Left ventricle myocardium superior (tissue), 1 donor: ENCODE measurements at regions not wholly inside any gene's neighbourhood (a gene's known extent, or its start where the extent isn't known, plus 50 kb on each side); places are given as distances from the start of the nearest gene placed in this dataset.
"Not testable (repeated sequence)": the region's sequence is repeated elsewhere in the genome, so short reads cannot be mapped to it uniquely, and the experiment has no call there.

Source experiments
- ATAC-seq: fragments of 200-7000 bp; cut with Tn5 transposase; one replicate; pipeline ENCODE4 v1.9.1; 2020; ENCODE audit warnings: mild to moderate bottlenecking, moderate library complexity
- DNase-seq: peaks from one replicate; pipeline ENCODE4 v3.0.0-alpha.2; 2020
- intact Hi-C: fragments of 100-400 bp; cut with micrococcal nuclease; formaldehyde crosslinking; loops from one replicate; pipeline ENCODE4 v1.11.0; 2022
- donor health status: DM: no; HTN: yes; CAD: no; lungs with severe emphysema.

DNA sequence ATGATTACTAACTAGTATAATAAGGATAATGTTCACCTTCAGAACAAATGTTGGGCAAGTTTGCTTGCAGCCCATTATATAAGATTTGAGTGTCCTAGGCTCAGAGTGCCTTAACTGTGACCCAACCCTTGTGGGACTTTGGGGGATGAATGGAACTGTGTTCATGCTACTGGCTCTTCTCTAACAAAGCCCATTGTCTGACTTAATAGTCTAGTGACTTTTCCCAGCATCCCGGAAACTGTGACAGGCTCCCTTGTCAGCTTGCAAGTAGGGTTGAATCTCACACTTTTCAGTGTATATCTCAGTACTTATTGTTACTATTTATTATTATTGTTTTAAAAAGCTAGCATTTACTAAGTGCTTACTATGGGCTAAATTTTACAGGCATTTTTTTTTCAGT is 729.2 kb downstream of the PRIM2 start:
- intact Hi-C loops, ATAC-seq: not testable (repeated sequence)

DNA sequence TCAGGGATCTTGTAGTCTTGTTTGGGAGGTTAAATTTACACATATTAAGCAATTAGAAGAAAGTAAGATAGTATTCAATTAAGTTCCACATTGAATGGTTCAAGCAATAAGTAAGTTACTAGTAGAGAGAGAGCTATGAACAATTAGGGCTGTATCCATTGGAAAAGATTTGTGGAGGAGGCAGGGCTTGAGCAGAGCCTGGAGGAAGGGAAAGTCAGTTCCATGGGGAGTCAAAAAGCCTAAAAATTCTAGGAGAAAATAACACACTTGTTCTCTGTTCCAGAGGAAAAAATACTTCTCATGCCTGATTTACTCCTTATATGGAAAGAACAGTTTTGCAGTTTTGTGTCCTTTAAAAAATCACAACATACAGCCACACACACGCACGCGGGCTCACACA is 730.0 kb downstream of the PRIM2 start:
- peak; percentile 17 for ATAC-seq
- DNase-seq, intact Hi-C loops: not testable (repeated sequence)

More for the DNA sequence above, 729.2 kb downstream of the PRIM2 start:
- DNase-seq, result not testable (repeated sequence)

DNA sequence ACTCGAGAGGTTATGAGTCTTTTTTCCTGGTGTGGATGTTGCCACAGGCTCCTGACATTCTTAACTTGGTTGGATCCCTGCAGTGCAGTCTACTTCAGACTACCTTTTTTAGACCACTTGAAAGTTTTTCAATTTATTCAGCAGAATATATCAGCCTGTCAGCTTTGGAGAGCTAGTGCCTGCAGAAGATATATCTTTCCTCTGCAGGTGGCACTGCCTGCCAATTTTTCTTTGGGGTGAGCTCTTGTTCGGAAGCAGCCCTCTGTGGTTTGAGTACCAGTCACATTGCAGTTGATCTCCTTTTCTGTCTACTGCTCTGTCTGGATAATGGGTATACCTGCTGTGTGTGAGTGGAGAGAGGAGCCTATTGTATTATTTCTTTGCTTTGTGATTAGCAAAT is 730.4 kb downstream of the PRIM2 start:
- intact Hi-C loops, DNase-seq: not testable (repeated sequence)
- peak; percentile 36 for ATAC-seq

DNA sequence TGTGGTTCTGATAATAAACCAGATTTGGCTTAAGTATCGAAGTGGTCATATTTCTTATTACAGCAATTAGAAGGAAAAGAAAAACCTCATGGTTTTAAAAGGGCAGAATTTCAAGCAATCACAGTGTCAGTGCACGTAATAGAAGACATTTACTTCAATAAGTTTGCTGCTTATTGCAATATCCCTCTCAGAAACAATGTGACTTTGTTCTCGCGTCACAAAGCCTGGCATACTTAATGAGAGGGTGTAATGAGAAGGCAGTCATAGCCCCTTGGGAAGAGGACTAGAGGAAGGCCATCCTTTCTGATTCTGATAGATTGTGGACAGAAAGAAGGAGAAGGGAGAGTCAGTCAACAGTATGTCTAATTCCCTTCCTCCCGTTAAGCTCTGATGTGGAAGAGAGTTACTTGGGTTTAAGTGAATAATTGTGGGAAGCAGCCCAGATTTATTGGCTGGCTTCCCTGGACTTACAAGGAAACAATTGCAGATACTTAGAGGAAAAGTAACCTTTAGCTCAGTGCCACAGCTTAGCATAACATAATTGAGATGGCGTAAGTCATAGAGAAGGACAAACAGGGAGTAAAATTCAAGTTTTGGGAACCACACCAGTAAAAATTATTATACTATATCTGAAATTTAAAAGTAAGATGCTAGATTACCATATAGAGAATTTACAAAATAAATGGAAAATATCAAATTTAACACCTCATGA is 738.2 kb downstream of the PRIM2 start:
- intact Hi-C loops, DNase-seq: not testable (repeated sequence)
- peak; percentile 19 for ATAC-seq

DNA sequence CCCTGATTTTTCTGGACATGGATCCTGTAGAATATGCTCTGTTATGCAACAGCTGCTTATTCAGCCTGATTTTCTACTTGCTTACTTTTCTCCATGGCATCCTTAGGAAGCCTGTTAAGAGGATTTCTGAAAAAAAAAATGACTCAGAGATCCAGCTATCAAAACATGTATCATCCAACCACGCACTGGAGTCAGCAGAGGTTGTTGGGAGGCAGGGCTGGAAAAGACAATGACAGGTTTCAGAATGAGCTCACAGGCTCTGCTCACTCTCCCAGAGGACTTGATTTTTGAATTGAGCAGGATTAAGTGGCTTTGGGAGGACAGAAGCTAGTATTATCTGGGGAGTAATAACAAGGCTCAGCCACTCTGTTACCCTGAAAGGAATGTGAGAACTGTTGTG is 742.3 kb downstream of the PRIM2 start:
- ATAC-seq, result peak; percentile 73
- intact Hi-C loops, DNase-seq: not testable (repeated sequence)

DNA sequence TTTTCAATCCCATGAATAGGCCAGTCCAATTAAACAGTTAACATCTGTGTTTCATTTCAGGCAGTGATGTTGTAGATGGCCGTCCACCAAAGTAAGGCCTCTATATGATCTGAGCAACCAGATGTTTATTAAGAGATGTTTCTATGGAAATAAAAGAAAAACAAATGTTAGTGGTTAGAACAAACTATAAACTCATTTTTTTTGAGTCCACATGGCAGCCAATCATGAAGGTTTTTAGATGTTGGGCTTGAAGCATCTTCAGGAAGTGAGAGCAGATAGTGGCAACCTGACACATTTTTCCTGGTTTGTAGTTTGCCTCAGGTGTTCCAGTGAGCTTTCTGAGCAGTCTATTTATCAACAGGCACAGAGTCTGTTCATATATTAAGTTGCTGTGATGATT is 746.1 kb downstream of the PRIM2 start:
- DNase-seq, intact Hi-C loops, ATAC-seq: not testable (repeated sequence)

DNA sequence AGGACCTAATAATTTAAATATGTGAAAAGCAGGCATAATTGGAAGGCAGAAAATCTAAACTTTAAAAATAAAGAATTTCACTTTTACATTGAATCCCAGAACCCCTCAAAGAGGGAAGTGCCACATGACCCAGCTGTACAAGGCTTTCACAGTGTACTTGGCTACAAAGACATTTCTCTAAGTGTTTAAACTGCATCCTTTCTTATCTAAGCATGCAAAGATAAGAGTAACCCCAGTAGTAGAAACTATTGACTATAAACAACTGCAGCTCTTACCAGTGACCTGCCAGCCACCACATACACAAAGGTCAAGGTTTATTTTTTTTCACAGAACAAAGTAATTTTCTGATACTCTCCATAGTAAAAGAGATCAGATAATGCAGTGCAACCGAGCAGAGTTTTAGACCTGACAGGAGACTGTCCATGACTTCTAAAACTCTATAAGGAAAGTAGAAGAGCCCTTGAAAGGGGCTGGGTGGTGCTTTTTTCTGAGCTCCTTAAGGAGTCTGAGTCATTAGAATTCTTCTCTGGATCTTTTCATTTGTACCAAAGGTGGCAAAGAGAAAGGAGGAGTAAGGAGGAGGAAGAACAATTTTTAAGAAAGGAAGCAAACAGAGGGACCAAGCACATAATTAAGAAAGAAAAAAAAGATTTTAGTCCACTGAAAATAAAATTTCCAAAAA is 750.6 kb downstream of the PRIM2 start:
- ATAC-seq, intact Hi-C loops, DNase-seq: not testable (repeated sequence)

DNA sequence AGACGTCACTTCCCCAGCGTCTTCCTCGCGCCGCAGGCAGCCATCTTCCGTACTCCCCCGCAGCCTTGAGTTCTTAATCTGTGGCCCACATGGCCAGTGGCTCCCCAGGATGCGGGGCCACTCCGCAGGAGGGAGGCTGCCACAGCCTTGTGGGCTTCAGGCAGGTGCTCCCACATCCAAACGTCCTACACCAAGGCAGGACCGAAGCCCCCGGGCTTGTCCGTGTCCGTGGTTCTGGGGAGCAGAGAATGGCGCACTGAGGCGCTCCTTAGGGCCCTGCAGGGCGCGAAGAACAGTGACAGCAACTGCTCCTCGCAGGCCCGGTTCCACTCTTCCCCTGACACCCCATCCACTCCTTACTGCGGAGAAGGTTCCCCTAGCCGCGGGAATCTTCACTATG is 755.8 kb downstream of the PRIM2 start:
- DNase-seq (peak; percentile 12), ATAC-seq (no peak)

DNA sequence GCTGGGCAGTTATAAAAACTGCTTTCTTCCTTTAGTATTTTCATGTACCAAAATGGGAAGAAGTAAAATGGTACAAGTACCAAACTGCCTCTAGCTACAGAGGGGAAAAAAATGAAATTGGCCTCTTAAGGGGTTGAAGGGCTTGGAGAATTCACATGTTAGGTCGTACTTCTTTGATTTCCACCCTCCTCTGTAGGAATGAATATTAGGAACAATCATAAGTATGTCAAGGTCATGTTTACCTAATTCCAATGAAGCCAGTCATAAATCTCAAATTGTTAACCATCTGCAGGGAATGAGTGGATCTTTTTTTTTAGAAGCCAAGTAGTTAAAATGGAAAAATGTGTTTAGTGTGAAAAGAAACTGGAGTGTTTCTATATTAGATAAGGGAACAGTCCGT is 772.6 kb downstream of the PRIM2 start:
- ATAC-seq, intact Hi-C loops, DNase-seq: not testable (repeated sequence)

More for the DNA sequence above, 755.8 kb downstream of the PRIM2 start:
- intact Hi-C loops, result no loop called here

DNA sequence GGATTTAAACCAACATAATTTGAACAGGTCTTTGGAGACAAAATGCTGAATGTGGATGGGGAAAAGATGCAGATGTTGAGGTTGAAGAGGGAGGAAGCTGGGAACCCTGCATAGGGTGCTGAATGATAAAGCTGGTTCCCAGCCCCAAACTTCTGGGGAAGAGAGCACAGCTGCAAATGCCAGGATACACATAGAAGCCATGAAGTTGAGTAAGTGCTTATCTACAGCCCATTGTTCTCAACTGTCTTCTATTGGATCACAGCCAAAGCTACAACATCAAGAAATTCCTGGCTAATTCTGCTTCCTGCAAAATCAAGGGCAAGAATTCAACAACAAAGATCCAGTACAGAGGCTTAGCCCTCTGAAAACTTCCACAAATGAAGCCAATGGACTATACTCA is 779.8 kb downstream of the PRIM2 start:
- intact Hi-C loops, ATAC-seq, DNase-seq: not testable (repeated sequence)

DNA sequence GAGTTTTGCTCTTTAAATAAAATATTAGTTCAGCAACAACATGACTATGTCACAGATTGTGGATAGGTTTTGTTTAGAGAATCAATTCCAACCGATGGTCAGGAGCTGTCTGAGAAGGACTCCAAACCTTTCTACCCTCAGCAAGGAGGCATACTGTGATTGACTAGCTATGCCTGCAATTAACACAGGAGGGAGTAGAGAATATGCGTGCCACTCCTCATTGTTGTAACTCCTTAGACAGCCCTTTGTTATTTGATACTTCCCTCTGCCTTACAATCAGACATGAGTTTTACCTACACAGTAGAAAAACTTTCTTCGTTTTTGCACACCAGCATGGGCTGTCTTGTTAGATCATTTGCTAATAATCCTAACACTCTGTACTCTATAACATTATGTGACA is 796.5 kb downstream of the PRIM2 start:
- ATAC-seq, result no peak
- intact Hi-C loops, result no loop called here

DNA sequence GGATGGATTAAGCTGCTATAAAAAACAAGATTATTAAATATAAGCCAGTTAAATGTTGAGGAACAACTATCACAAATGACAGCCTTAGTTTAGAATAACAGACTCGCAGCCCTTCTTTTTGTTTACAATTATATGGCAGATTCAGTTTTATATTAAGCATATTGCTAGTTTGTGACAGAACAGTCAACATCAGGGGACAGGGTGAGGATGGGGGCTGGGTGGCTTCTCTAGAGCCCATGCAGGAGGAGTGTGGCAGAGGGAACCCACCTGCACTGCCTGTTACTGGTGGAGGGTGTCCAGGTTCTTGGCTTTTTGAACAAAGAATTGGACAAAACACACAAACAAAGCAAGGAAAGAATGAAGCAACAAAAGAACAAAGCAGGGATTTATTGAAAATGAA is 799.7 kb downstream of the PRIM2 start:
- intact Hi-C loops, ATAC-seq, DNase-seq: not testable (repeated sequence)

More for the DNA sequence above, 796.5 kb downstream of the PRIM2 start:
- DNase-seq, result no peak

DNA sequence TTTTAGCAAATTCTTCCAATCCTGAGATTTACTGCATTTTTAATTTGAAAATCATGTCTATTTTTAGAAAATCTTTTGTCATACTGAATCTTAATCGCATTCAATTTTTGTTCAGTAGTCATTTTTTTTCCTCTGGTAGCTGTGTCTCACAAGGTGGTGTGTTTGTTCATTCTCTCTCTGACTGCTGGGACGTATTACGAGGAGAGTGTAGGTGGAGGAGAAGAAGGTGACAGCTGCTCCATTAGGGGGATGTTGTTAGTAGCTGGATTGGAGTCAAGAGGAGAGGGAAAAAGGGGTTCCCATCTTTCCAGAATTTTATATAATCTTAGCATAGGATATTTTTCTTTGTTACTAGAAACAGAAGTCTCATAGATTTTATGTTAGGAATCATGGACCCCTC is 804.2 kb downstream of the PRIM2 start:
- intact Hi-C loops, ATAC-seq, DNase-seq: not testable (repeated sequence)

DNA sequence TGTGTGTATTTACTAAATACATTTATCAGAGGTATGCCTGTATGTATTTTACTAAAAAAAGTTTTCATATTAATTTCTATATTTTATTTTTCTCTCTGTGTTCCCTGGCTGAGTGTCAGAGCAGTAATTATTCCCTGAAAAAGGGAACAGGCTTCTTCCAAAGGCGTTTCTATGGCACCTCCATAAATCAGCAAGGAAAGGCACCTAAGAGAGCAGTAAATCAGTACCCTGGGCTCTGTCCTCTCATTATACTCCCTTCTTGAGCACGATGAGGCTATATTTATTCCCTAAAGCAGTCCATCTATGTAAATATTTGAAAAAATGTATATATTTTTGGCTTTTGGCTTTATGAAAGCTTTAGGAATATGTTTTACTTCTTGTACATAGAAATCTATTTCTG is 806.3 kb downstream of the PRIM2 start:
- ATAC-seq, intact Hi-C loops, DNase-seq: not testable (repeated sequence)

DNA sequence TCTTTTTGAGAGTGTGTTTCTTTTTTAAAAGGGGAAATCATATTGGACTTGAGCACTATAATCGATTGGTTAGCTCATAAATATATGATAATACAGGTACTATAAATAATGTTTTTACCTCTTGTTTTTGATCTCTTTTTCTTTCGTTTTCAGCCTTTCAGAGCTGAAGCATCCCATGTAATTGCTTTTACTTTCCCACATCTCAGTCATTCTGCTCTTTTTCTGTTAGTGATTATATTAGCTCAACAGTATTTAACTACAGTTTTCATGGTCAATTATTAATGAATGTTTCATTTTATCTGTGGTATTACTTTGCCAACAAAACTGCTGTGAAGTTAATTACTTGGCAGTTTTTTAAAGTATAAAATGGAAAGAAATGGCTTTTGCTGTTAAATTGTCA is 811.1 kb downstream of the PRIM2 start:
- not testable (repeated sequence) for ATAC-seq, DNase-seq

DNA sequence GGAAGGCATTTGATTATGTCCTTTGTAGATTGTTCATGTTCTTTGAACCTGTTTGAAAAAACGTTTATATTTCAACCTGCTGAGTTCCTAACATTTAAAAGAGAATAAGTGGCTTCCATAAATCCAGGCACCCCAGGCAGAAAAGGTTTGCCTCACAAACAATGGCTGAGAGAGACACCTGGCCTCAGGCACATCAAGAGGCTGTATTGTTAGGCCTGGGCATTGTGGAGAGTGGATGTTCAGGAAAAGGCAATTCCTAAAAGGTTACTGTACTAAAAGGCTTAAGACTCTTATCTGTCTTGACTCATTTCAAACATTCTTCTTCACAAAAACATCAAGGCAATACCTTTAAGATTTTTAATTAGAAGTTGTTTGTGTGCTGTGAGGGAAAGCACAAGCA is 811.7 kb downstream of the PRIM2 start:
- intact Hi-C loops, ATAC-seq, DNase-seq: not testable (repeated sequence)

More for the DNA sequence above, 811.1 kb downstream of the PRIM2 start:
- intact Hi-C loops, result not testable (repeated sequence)

DNA sequence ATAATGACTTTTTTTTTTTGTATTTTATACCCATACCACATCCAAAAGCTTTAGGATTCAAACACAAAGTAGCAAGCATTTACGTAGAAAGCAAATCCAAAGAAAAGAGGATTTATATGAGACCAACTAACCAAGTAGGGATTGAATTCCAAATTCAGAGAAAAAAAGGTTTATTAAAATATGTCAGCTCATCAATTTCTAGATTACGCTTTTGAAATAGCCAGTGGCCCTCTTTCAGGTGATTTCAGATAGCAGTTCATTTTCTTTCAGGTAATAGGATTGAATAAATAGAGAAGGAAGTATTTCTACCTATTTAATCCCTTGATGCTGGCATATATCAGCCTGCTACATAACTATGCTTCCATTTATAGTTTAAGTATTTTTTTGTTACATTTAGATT is 822.3 kb downstream of the PRIM2 start:
- intact Hi-C loops, ATAC-seq, DNase-seq: not testable (repeated sequence)

DNA sequence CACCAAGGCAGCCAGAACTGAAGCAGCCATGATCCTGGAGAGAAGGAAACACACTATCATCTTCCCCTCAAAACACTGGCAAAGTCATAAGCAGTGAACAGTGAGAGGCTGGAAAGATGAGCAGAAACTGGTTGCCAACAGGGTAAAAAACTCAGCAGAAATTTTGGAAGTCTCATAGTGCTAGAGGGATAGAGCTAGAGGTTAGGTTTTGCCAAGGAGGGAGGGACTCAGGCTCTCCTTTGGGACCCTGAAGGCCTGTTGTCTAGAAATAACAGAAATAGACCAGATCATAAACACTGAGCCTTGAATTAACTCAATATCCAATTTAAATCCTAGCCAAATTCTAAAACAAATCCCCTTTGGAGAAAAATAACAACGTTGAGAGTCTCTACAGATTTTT is 853.6 kb downstream of the PRIM2 start:
- intact Hi-C loops, DNase-seq: not testable (repeated sequence)
- ATAC-seq, result peak; percentile 70

DNA sequence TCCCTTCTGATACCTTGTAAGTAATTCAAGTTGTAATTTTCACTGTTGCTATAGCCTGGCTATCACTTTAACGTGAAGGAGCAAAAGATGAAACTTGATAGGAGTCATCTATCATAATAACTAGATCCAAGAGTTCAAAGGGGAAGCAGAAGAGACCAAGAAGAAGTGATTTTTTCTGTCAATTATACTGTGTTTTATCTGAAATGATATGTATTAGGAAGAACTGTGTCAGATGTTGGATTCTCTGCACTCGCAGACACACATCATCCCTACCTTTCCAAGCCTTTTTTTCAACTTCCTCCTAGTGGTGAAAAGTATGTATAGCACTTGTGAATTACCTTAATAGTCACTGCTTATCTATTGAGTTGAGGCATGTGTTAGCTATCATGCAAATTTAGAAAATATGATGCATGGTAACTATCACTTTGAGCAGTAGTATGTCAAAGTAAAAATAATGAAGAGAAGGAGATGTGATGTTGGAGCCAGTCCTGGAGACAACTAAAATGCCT is 864.2 kb downstream of the PRIM2 start:
- intact Hi-C loops, ATAC-seq, DNase-seq: not testable (repeated sequence)

DNA sequence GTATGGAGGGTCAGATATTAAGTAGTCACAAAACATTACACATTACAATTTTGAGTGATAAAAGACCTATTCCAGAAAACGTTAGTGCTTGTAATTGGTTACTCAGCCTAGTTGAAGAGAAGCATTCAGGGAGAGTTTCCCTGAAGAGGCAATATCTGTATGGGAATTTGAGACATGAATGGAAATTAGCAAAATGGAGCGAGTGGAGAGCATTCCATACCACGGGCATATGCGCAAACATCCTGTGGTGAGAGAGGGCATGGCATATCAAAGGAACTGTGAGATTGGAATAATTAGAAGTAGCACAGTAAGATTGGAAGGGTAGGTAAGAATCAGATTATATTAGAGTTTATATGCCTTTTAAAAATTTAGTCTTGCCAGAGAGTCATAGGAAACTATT is 867.9 kb downstream of the PRIM2 start:
- ATAC-seq, DNase-seq, intact Hi-C loops: not testable (repeated sequence)
